ENCODE measurements at regions not wholly inside any gene's neighbourhood (a gene's known extent, or its start where the extent isn't known, plus 50 kb on each side); places are given as distances from the start of the nearest gene placed in this dataset. TPM values are rescaled to one million over a fixed set of nuclear protein-coding genes. Genes with fewer than 3 reads are reported as not detected.

DNA sequence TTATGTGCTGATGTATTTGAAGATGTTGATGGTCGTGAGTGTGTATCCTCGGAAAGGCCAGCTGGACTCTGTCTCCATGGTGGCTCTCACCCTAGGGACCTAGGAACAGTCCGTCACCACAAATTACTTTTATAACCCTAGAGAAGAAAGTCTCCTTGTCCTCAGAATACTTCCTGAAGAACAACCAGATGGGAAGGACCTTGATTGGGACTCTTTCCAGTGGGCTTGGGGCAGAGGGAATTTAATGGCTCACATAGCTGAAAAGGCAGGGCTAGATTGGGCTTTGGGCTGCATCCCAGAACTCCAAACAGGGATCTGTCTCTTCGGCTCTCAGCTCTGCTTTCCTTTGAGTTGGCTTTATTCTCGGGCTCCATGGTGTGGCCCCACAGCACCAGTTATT, 90.8 kb downstream of the TBX19 start:
- no peak for DNase-seq (ENCODE audit: missing footprints)
- ATAC-seq = peak; percentile 70
- intact Hi-C loops (cut with DNase I) = no loop called here

DNA sequence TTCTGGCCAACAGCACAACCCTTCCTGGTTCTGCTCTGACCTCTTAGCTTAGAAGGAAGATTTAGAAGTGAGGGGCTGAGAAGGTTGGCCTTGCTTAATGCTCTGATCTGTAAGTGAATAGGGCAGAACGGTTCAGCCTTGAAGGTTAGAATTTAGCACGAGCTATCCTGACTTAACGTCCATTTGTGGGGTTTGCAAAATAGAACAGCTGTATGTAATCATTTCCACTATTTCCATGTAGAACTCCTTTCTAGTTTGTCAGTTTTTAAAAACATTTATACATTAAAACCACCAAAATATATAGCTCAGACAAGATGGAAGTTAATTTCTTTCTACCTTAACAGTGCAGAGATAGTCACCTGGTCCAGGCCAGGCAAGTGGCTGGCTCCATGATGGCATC, 89.9 kb downstream of the TBX19 start:
- DNase-seq (ENCODE audit: missing footprints) = no peak
- intact Hi-C loops (cut with DNase I) = no loop called here
- no peak for ATAC-seq

DNA sequence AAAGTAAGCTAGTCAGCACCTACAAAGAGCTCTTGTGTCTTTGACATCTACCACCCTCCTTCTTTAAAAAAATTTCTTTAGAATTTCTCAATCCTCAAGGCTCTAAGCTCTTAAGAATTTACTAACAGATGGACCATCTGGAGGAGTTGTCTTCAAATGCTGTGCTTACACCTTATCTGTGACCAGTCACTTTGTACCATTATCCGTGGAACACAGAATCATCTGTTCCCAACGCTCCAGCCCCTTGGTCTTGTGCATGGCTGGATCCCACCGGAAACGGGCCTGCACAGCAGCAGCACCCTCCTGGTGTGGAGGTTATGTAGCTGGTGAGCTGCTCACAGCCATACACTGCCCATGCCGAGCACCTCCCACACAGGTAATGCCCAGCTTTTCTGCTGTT, 89.0 kb downstream of the TBX19 start:
- ATAC-seq = no peak
- intact Hi-C loops (cut with DNase I) = no loop called here
- DNase-seq (ENCODE audit: missing footprints) = no peak

DNA sequence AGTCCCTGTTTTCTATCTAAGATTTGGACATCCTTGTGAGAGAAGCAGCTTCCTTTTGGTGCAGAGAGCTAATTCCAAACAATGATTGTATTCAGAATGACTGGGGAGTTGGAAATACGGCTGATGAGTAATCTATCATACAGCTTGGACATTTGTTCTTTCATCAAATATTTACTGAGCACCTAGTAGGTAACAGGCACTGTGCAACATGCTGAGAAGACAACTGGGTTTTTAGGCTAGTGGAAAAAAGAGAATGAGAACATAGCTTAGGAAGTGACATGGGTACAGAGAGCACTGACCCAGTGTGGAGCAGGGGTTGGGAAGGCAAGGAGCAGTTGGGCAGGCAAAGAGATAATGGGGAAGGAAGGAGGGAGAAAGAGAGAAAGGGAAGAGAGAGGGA, 87.5 kb downstream of the TBX19 start:
- DNase-seq (ENCODE audit: missing footprints) (no peak), ATAC-seq (no peak)
- intact Hi-C loops (cut with DNase I) = no loop called here

DNA sequence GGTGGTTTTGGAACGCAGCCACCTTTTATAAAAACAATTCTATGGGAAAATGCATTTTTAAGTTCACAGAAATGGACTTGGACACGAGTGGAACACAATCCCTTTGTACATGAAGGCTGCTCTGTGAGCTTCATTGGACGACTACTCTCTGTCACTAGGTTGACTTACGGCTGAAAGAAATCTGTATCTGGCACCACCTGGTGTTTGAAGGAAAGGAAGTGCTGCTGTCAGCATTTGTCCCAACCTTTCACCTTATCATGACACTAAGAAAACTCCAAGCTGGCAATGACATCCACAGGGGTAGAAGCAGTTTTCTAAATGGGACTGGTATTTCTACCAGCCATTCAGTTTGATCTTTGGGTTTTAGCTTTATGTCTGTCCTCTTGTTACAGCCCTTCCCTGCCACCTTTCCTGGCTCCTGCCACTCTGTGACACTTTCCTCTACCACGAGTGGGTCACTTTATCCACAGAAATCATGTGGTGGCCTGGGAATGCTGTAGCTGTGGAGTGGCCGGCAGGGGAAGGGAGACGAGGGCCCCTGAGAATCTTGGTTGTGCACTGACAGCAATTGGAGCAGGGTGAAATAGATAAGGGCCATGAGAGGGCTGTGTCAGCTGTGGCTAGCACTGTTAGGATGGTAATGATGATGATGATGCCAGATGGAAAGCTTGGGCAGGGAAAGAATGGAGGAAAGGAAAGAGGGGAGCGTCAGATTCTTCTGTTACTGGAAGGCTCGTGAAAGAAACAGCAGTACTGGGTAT, 85.2 kb downstream of the TBX19 start:
- ATAC-seq = no peak
- DNase-seq (ENCODE audit: missing footprints) = no peak
- intact Hi-C loops (cut with DNase I) = no loop called here

Small RNAs in the stretch of these regions (microRNA-seq; reads per million reads assigned to microRNA genes)
- not detected for gene MIR557
